CD4-positive, alpha-beta T cell treated with Interleukin-17A for 4 hours (primary cell): ENCODE measurements at regions not wholly inside any gene's neighbourhood (a gene's known extent, or its start where the extent isn't known, plus 50 kb on each side); places are given as distances from the start of the nearest gene placed in this dataset.
"Not testable (repeated sequence)": the region's sequence is repeated elsewhere in the genome, so short reads cannot be mapped to it uniquely, and the experiment has no call there.

ENCODE experiments used
- DNase-seq: peaks from one replicate; pipeline ENCODE4 v3.0.0-alpha.2; 2020; ENCODE audit warnings: mixed read lengths

GRCh38 chr14:87628129-87628528 is 364.9 kb downstream of the GALC start:
- no peak for DNase-seq

DNA sequence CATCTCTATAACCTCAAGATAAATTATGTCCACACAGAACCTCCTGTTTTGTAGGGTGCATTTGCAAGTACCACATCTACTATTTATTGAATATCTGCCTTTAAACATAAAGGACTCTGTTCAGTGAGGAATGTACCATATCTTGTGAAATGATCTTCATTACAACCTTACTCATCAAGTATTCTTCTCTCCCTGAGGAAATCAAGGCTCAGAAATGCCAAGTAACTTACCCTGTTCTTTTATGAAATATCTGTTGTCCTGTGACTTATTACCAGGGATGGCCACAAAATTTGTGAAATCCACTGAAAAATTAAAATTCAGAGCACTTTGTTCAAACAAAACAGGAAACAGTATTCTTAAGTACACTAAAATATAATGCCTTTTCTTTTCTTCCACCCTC is 366.7 kb downstream of the GALC start:
- no peak for DNase-seq

DNA sequence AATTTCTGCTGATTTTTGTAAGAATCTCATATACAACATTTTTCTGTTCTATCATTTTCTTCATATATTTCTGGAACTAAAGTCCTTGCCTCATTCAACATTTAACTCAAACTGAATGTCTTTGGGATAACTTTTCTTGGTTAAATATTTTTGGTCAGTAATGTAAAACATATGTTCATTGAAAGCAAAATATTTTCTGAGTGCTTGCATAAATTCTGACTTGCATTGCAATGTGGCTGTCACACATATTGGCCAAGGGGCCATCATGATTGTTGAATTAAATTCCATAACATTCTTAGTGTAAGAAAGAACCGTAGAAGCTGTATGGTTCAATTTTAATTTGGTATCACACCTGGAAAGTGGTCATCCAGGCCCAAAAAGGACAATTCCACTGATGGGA is 369.4 kb downstream of the GALC start:
- no peak for DNase-seq

DNA sequence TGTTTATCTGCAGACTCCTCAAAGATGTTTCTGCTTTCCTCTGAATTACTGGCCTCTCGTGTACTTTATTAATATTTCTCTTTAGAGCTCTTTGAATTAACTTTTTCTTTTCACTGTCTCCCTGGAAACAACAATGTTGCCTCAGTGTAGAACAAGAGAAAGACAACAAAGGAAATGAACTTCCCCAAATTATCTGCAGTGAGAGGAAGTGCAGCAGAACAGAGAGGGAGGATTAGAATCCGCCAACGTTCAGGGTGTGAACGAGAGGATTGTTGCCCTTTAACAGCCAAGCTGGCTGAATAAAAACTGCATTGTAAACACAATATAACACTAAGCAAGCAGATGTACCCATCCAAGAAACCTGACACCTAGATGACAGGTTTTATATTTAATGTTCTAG is 375.9 kb downstream of the GALC start:
- DNase-seq: no peak

GRCh38 chr14:87615822-87616679 is 376.9 kb downstream of the GALC start:
- peak; percentile 7 for DNase-seq

- DNase-seq: no peak
These were observed 377.9 kb downstream of the GALC start for GRCh38 chr14:87615047-87615446.

- DNase-seq: no peak
These were observed 379.1 kb downstream of the GALC start for GRCh38 chr14:87613881-87614280.

GRCh38 chr14:87607056-87607455 is 385.9 kb downstream of the GALC start:
- not testable (repeated sequence) for DNase-seq

DNA sequence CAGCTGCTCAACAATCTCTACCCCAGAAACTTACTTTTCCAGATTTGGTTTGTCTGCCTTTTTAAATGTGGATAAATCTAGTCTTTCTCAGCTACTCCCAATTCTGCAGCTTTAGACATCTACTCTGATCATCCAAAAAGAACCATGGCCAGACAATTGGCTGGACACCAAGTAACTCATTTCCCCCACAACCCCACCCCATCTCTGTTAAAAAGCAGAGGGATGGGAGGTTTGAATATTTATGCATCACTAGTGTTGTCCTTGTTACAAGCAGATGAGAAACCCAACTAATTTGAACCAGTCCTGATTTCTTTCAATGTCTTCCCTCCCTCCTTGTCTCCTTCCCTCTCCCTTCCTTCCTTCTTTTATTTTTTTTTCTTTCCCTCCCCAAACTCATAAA is 391.9 kb downstream of the GALC start:
- no peak for DNase-seq

DNA sequence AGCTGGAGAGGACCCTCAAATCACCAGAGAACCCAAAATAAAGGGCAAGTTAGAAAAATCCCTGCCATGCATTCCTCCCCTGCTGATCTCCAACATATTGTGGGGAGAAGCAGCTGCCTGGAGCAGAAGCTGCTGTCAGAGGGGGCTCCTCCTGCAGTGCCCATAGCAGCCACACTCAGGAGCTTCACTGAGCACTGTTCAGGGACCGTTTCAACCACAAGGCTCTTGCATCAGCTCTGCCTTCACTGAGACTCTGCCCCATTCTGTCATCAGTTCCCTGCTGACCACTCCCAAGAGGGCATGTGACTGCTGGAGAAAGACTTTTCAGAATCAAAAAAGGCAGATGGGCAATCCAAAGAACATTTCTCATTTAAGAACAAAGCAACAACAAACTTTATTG is 392.7 kb downstream of the GALC start:
- DNase-seq: no peak

GRCh38 chr14:87581298-87581697 is 411.7 kb downstream of the GALC start:
- no peak for DNase-seq

- no peak for DNase-seq
These were observed 413.9 kb downstream of the GALC start for GRCh38 chr14:87579036-87579435.

GRCh38 chr14:87575378-87575777 is 417.6 kb downstream of the GALC start:
- DNase-seq: no peak

DNA sequence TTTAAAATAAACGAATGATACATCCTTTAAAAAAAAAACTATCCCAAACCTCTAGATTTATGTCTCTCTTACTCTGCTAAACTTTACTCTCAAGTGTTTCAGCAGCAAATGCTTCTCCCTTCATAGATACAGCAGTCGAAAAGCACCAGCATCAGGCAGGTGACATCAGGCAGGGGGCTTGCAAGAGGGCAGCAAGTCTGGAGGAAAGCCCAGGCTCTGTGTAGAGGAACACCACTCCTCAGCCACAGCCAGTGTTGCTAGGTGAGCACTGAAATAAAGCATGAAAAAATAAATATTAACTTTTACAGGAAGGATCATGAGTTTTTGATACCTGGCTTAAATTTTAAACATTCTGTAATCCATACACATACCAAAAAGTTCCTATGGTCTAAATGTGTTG is 419.4 kb downstream of the GALC start:
- DNase-seq: no peak

GRCh38 chr14:87567618-87568295 is 425.2 kb downstream of the GALC start:
- no peak for DNase-seq

DNA sequence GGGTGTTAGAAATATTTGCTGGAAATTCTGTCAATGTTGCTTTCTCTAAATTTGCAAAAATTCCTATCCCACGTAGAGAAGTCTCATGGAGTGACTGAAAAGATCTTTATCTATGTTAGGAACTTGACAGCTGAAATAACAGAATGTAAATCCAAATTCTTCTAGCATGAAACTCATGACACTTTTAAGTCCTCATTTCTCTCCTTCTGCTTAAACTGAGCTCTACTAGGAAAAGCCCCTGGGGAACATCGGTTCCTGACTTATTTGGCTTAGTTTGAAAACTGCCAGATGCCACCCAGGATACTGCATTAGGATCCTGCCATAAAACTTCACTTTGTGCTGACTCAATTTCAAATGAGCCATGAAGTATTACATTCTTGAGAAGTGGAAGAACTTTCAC is 426.0 kb downstream of the GALC start:
- no peak for DNase-seq

GRCh38 chr14:87547536-87547935 is 445.4 kb downstream of the GALC start:
- DNase-seq: no peak

GRCh38 chr14:87542288-87542687 is 450.7 kb downstream of the GALC start:
- DNase-seq: no peak

DNA sequence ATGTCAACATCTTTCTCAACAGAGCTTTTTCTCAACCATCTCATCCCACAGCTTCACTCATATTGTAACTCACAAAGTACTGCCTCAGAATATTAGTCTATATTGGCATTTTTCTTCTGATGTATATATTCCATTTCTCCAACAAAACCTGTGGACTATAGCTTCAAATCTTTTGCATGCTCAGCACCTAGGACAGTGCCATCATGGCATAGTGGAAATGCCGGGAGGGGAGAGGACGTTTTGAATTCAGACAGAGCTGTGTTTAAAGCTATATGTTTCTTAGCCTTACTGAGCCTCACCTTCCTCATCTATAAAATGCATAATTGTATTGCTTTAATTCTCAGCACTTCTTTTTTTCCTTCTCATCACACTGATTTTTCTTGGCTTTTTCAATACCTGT is 452.6 kb downstream of the GALC start:
- DNase-seq: no peak

DNA sequence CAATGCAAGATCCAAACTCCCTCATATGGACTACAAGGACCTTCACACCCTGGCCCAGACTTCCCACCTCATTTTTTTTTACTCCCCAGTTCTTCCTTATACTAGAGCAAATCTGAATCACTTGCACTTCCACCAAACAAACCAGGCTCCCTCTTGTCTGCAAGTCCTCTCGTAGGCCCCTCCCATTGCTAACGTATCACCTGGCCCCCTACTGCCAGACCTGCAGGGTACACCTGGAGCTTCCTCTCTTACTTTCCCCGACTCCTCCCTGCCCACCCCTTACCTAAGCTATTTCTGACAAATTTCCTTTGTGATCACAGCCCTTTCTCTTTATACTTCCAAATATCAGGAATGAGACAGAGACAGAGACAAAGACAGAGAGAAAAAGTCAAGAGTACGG is 463.9 kb downstream of the GALC start:
- no peak for DNase-seq

DNA sequence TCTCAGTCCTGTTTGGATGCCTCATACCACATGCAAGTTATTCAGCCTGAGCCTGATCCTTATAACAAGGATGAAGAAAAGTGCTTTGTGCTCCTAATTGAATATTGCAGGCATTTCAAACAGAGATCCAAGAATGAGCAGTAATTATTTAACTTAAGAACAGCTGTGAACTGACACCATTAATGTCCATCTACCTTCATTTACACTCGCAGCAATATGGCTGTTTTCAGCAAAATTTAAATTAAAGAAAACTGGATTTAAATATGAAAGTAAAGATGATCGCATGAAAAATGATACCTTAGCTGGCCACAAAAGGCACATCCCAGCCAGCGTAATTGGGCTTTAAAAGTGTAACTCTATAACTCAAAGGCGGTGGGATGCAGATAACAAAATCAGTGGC is 466.3 kb downstream of the GALC start:
- no peak for DNase-seq

- DNase-seq: no peak
These were observed 469.0 kb downstream of the GALC start for GRCh38 chr14:87524011-87524410.

DNA sequence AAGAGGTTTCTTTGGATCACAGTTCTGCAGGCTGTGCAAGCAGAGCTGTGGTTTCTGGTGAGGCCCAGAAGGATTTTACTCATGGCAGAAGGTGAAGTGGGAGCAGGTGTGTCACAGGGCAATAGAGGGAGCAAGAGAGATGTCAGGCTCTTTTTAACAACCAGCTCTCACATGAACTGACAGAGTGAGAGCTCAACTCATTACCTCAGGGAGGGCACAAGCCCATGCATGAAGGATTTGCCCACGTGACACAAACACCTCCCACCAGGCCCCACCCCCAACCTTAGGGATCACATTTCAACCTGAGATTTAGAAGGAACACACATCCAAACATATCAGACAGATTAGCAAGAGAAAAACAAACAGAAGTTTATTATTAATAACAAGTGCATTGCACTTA is 470.4 kb downstream of the GALC start:
- DNase-seq: no peak

GRCh38 chr14:87508333-87508732 is 484.6 kb downstream of the GALC start:
- DNase-seq: no peak

GRCh38 chr14:87503711-87504110 is 489.3 kb downstream of the GALC start:
- DNase-seq: no peak
